Mucosa of descending colon (tissue), 3 donors: ENCODE measurements at regions not wholly inside any gene's neighbourhood (a gene's known extent, or its start where the extent isn't known, plus 50 kb on each side); places are given as distances from the start of the nearest gene placed in this dataset.

ENCODE experiments used
- ATAC-seq: fragments of 200-7000 bp; cut with Tn5 transposase; one replicate; pipeline ENCODE4 v1.9.1; 2020; ENCODE audit warnings: mild to moderate bottlenecking, moderate library complexity
- DNase-seq, 3 donors: peaks; one replicate each; pipeline ENCODE4 v3.0.0-alpha.2; 2020
- H3K36me3 ChIP-seq: fragments of 200-600 bp; one replicate; pipeline ENCODE4 v1.8.0; 2021; ENCODE audit warnings: low read depth, mild to moderate bottlenecking
- H3K4me1 ChIP-seq: fragments of 200-600 bp; one replicate; pipeline ENCODE4 v1.8.0; 2021; ENCODE audit warnings: low read depth, mild to moderate bottlenecking
- H3K4me3 ChIP-seq: fragments of 200-600 bp; one replicate; pipeline ENCODE4 v1.8.0; 2021; ENCODE audit warnings: mild to moderate bottlenecking
- H3K9me3 ChIP-seq: fragments of 200-600 bp; one replicate; pipeline ENCODE4 v1.8.0; 2021; ENCODE audit warnings: mild to moderate bottlenecking
- CTCF ChIP-seq: fragments of 200-600 bp; IDR thresholded peaks from one replicate; pipeline ENCODE4 v1.8.0; 2022; ENCODE audit warnings: antibody characterized with exemption, mild to moderate bottlenecking
- intact Hi-C, 2 donors: fragments of 100-400 bp; cut with DNase I in 1 of 2; cut with micrococcal nuclease in 1 of 2; formaldehyde crosslinking; loops; one replicate each; pipeline versions ENCODE4 v1.11.0 to v1.11.1; 2022; cut with DNase I, micrococcal nuclease
- donor health status: DM: no; HTN: no; CAD: no; lungs with moderate emphysema.
- donor health status: DM: no; HTN: no; CAD: no.
- donor health status: DM: no; HTN: yes; CAD: no.

GRCh38 chrX:125089761-125090445, 229.8 kb upstream of the TEX13C start:
- no peak overlapping the region for H3K4me3 ChIP-seq
- DNase-seq (no peak), ATAC-seq (no peak)
- H3K9me3 ChIP-seq = no peaks in the 10 kb centered on the region
- H3K36me3 ChIP-seq = no peaks in the 10 kb centered on the region
- no peak for TF ChIP-seq CTCF
- intact Hi-C loops = no loop called here
- no peaks in the 10 kb centered on the region for H3K4me1 ChIP-seq

GRCh38 chrX:125093852-125094251, 225.8 kb upstream of the TEX13C start:
- H3K36me3 ChIP-seq = no peaks in the 10 kb centered on the region
- TF ChIP-seq CTCF = no peak
- no peaks in the 10 kb centered on the region for H3K4me1 ChIP-seq
- DNase-seq (no peak), ATAC-seq (no peak)
- intact Hi-C loops = no loop called here
- no peak overlapping the region for H3K4me3 ChIP-seq
- H3K9me3 ChIP-seq = no peaks in the 10 kb centered on the region

GRCh38 chrX:125094901-125095300, 224.8 kb upstream of the TEX13C start:
- TF ChIP-seq CTCF = no peak
- ATAC-seq = no peak
- no peaks in the 10 kb centered on the region for H3K9me3 ChIP-seq
- no peak overlapping the region for H3K4me3 ChIP-seq
- DNase-seq = no peak
- intact Hi-C loops = no loop called here
- no peaks in the 10 kb centered on the region for H3K36me3 ChIP-seq
- H3K4me1 ChIP-seq = no peaks in the 10 kb centered on the region

GRCh38 chrX:125096469-125096868, 223.2 kb upstream of the TEX13C start:
- Histone ChIP-seq H3K4me3 (no peak overlapping the region), H3K4me1 (no peaks in the 10 kb centered on the region), H3K9me3 (no peaks in the 10 kb centered on the region), H3K36me3 (no peaks in the 10 kb centered on the region)
- no peak for TF ChIP-seq CTCF
- DNase-seq = no peak
- ATAC-seq = no peak
- intact Hi-C loops = no loop called here

DNA sequence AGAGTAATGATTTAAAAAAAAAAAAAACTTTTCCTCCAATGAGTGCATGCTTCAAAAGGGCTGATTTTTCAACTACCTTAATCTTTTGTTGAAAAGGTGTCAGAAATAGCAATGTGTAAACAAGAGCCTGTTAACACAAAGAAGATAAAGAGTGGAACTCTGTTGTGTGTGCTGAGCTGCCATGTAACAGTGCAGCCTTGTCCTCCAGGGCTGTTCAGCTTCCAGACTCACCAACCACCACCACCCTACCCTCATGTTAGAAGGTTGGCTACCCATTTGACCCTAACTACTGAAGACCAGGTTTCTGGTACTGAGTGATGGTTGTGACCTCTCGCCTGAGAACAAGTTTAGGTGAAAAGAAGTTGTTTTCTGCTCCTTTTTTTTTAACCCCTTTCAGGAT, 222.8 kb upstream of the TEX13C start:
- Histone ChIP-seq H3K36me3 (no peaks in the 10 kb centered on the region), H3K9me3 (no peaks in the 10 kb centered on the region), H3K4me1 (no peaks in the 10 kb centered on the region), H3K4me3 (no peak overlapping the region)
- TF ChIP-seq CTCF = no peak
- intact Hi-C loops = no loop called here
- DNase-seq (no peak), ATAC-seq (no peak)
